ENCODE measurements at regions not wholly inside any gene's neighbourhood (a gene's known extent, or its start where the extent isn't known, plus 50 kb on each side); places are given as distances from the start of the nearest gene placed in this dataset.

DNA sequence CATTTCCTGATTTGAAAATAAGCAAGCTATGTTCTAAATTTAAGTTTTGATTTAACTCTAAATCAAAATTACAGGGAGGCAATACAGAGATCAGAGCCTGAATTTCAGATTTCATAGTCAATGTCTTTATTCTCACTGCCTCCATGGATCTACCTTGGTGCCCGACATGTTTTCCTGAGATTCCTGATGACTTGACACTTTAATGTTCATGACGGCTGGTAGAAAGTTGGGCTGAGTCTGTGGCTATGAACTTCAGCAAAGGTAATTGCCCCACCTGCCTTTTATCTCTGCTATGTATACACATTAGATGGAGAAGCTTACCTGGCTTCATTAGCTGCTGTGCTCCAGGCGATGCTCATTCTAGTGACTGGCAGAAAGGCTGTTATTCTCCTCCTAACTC lies 1390.5 kb upstream of the CELF4 start:
- Histone ChIP-seq H3K4me3 (ENCODE audit: control insufficient read depth in 1 of 7, extremely low read depth in 1 of 7, insufficient read depth in 4 of 7, low read depth in 2 of 7, low read length in 6 of 7) (no peak overlapping the region), H3K9me3 (ENCODE audit: control extremely low read depth in 1 of 5, control insufficient read depth in 4 of 5, insufficient read depth in 2 of 5, low read depth in 1 of 5, low read length in 4 of 5) (no peaks in the 10 kb centered on the region), H3K36me3 (ENCODE audit: control insufficient read depth in 4 of 4, insufficient read depth in 4 of 4, low read length in 3 of 4) (no peaks in the 10 kb centered on the region), H3K4me1 (ENCODE audit: control extremely low read depth in 1 of 4, control insufficient read depth in 4 of 4, insufficient read depth in 4 of 4, low read length in 3 of 4) (peaks cover 0 to 3% (median 0%) of the 10 kb centered on the region in 4 experiments), H3K27ac (ENCODE audit: insufficient read depth in 1 of 2, low read depth in 1 of 2, low read length in 2 of 2, poor library complexity in 1 of 2, severe bottlenecking in 2 of 2) (no peak overlapping the region), H3K27me3 (replicated peaks in 2 of 5; ENCODE audit: control insufficient read depth in 4 of 5, insufficient read depth in 5 of 5, low read length in 4 of 5) (no peaks in the 10 kb centered on the region)
- DNase-seq = no peak
- POLR2A ChIA-PET = no interaction called here
- WGBS (ENCODE audit: insufficient coverage) = 100% methylated on average over 3 of the region's 3 CpGs
- CTCF ChIA-PET = no interaction called here

DNA sequence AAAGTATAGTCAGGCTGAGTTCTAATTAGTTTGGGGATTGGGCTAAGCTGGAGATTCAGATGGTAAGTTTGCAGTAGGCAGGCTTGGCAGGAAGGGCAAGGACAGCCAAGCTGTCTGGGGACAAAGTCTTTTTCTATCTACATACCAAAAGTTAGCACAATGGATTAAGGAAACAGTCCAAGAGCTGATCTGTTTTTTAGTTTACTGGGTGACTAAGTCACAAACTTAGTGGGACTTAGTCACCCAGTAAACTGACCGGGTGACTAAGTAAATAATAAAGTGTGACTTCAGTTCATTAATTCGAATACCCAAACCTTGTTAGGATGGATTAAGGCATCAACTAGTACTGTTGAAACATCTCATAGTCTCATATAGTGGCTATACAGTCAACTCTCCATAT lies 1386.0 kb upstream of the CELF4 start:
- WGBS (ENCODE audit: insufficient coverage) = 100% methylated on average over 2 of the region's 2 CpGs
- H3K27me3 ChIP-seq (replicated peaks in 2 of 5; ENCODE audit: control insufficient read depth in 4 of 5, insufficient read depth in 5 of 5, low read length in 4 of 5) = no peaks in the 10 kb centered on the region
- DNase-seq = no peak
- peaks cover 0 to 2% (median 0%) of the 10 kb centered on the region in 5 experiments for H3K9me3 ChIP-seq (ENCODE audit: control extremely low read depth in 1 of 5, control insufficient read depth in 4 of 5, insufficient read depth in 2 of 5, low read depth in 1 of 5, low read length in 4 of 5)
- peaks cover 0 to 3% (median 0%) of the 10 kb centered on the region in 4 experiments for H3K4me1 ChIP-seq (ENCODE audit: control extremely low read depth in 1 of 4, control insufficient read depth in 4 of 4, insufficient read depth in 4 of 4, low read length in 3 of 4)
- H3K36me3 ChIP-seq (ENCODE audit: control insufficient read depth in 4 of 4, insufficient read depth in 4 of 4, low read length in 3 of 4) = no peaks in the 10 kb centered on the region
- ChIA-PET POLR2A (no interaction called here), CTCF (no interaction called here)
- H3K4me3 ChIP-seq (ENCODE audit: control insufficient read depth in 1 of 7, extremely low read depth in 1 of 7, insufficient read depth in 4 of 7, low read depth in 2 of 7, low read length in 6 of 7) = no peak overlapping the region
- H3K27ac ChIP-seq (ENCODE audit: insufficient read depth in 1 of 2, low read depth in 1 of 2, low read length in 2 of 2, poor library complexity in 1 of 2, severe bottlenecking in 2 of 2) = no peak overlapping the region

DNA sequence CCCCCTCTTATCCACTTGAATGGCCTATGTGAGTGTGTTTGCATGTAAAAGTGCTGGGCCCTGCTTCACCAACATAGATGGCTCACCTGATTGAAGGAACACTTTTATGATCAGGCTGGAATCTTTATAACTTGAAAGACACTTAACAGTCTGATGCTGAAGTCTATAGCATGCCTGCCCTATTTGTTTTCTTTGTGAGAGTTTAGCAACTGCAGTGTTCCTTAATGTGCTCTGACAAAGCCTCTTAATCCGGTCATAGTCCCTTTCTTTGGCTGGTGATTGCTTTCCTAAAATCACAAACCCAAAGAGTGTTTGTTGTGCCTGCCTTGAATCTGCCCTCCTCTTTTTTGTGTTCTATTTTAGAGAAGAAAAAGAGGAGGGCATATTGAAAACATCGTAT lies 1382.8 kb upstream of the CELF4 start:
- Histone ChIP-seq H3K27me3 (replicated peaks in 2 of 5; ENCODE audit: control insufficient read depth in 4 of 5, insufficient read depth in 5 of 5, low read length in 4 of 5) (no peaks in the 10 kb centered on the region), H3K27ac (ENCODE audit: insufficient read depth in 1 of 2, low read depth in 1 of 2, low read length in 2 of 2, poor library complexity in 1 of 2, severe bottlenecking in 2 of 2) (no peak overlapping the region), H3K4me1 (ENCODE audit: control extremely low read depth in 1 of 4, control insufficient read depth in 4 of 4, insufficient read depth in 4 of 4, low read length in 3 of 4) (no peaks in the 10 kb centered on the region), H3K4me3 (ENCODE audit: control insufficient read depth in 1 of 7, extremely low read depth in 1 of 7, insufficient read depth in 4 of 7, low read depth in 2 of 7, low read length in 6 of 7) (no peak overlapping the region), H3K36me3 (ENCODE audit: control insufficient read depth in 4 of 4, insufficient read depth in 4 of 4, low read length in 3 of 4) (no peaks in the 10 kb centered on the region), H3K9me3 (ENCODE audit: control extremely low read depth in 1 of 5, control insufficient read depth in 4 of 5, insufficient read depth in 2 of 5, low read depth in 1 of 5, low read length in 4 of 5) (peaks cover 0 to 6% (median 4%) of the 10 kb centered on the region in 5 experiments)
- no CpG with 5 or more reads among the region's 2 CpGs for WGBS (ENCODE audit: insufficient coverage)
- ChIA-PET CTCF (no interaction called here), POLR2A (interaction anchor here (0.6 kb wide), 1 partner anchor 626 kb away, joined by 5 read pairs; no protein-coding TSS in a partner anchor)
- no peak for DNase-seq

DNA sequence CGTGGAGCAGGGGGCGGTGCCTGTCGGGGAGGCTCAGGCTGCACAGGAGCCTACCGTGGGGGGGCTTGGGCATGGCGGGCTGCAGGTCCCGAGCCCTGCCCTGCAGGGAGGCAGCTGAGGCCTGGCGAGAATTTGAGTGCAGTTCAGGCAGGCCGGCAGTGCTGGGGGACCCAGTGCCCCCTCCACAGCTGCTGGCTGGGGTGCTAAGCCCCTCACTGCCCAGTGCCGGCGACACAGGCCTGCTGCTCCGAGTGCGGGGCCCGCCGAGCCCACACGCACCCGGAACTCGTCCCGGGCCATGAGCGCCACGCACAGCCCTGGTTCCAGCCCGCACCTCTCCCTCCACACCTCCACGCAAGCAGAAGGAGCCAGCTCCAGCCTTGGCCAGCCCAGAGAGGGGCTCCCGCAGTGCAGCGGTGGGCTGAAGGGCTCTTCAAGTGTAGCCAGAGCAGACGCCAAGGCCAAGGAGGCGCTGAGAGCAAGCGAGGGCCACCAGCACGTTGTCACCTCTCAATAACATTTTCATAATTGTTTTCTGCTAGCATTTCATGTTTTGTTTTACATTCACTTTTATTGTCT lies 1378.9 kb upstream of the CELF4 start:
- ChIA-PET CTCF (no interaction called here), POLR2A (no interaction called here)
- no peak for DNase-seq
- no peaks in the 10 kb centered on the region for H3K4me1 ChIP-seq (ENCODE audit: control extremely low read depth in 1 of 4, control insufficient read depth in 4 of 4, insufficient read depth in 4 of 4, low read length in 3 of 4)
- H3K27ac ChIP-seq (ENCODE audit: insufficient read depth in 1 of 2, low read depth in 1 of 2, low read length in 2 of 2, poor library complexity in 1 of 2, severe bottlenecking in 2 of 2) = no peak overlapping the region
- H3K27me3 ChIP-seq (replicated peaks in 2 of 5; ENCODE audit: control insufficient read depth in 4 of 5, insufficient read depth in 5 of 5, low read length in 4 of 5) = no peaks in the 10 kb centered on the region
- H3K9me3 ChIP-seq (ENCODE audit: control extremely low read depth in 1 of 5, control insufficient read depth in 4 of 5, insufficient read depth in 2 of 5, low read depth in 1 of 5, low read length in 4 of 5) = peaks cover 0 to 10% (median 6%) of the 10 kb centered on the region in 5 experiments
- no peaks in the 10 kb centered on the region for H3K36me3 ChIP-seq (ENCODE audit: control insufficient read depth in 4 of 4, insufficient read depth in 4 of 4, low read length in 3 of 4)
- H3K4me3 ChIP-seq (ENCODE audit: control insufficient read depth in 1 of 7, extremely low read depth in 1 of 7, insufficient read depth in 4 of 7, low read depth in 2 of 7, low read length in 6 of 7) = no peak overlapping the region
- 93% methylated on average over 14 of the region's 28 CpGs for WGBS (ENCODE audit: insufficient coverage)

DNA sequence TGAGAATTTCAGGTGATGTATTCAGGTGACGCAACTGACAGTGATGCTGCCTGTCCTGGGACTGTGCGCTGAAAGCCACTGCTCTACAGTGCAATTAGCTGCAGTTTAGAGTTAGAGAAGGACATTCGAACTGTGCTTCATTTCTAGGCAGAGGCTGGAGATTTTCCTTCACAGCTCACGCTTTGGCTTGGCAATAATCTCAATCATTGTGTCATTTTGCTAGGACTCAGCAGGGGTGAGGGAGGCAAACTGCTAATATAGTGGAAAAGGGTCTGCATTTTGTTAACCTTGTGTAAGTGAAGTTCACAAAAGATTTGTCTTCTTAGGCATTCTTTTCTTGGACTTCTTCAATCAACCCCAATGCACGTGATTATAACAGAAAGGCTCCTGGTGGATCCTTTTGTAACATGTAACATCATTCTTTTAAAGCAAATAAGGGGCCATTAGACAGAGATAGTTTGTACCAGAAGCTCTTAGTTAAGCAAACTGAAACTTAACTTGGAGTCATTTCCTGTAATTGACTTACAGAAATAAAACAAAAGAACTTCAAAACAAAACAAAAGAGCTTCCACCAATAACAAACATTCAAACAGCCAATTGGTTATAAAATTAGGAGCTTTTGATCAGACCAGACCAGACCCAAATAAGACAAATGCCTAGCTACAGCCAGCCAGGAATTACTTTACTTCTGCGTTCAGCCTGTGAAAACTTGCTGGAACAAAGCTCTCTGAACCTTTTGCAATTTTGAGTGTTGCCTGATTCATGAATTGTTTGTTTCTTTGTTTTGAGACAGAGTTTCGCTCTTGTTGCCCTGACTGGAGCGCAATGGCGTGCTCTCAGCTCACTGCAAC lies 1376.3 kb upstream of the CELF4 start:
- no peak for DNase-seq
- Histone ChIP-seq H3K27ac (ENCODE audit: insufficient read depth in 1 of 2, low read depth in 1 of 2, low read length in 2 of 2, poor library complexity in 1 of 2, severe bottlenecking in 2 of 2) (no peak overlapping the region), H3K4me3 (ENCODE audit: control insufficient read depth in 1 of 7, extremely low read depth in 1 of 7, insufficient read depth in 4 of 7, low read depth in 2 of 7, low read length in 6 of 7) (no peak overlapping the region), H3K4me1 (ENCODE audit: control extremely low read depth in 1 of 4, control insufficient read depth in 4 of 4, insufficient read depth in 4 of 4, low read length in 3 of 4) (no peaks in the 10 kb centered on the region), H3K27me3 (replicated peaks in 2 of 5; ENCODE audit: control insufficient read depth in 4 of 5, insufficient read depth in 5 of 5, low read length in 4 of 5) (no peaks in the 10 kb centered on the region), H3K36me3 (ENCODE audit: control insufficient read depth in 4 of 4, insufficient read depth in 4 of 4, low read length in 3 of 4) (no peaks in the 10 kb centered on the region), H3K9me3 (ENCODE audit: control extremely low read depth in 1 of 5, control insufficient read depth in 4 of 5, insufficient read depth in 2 of 5, low read depth in 1 of 5, low read length in 4 of 5) (peaks cover 0 to 8% (median 6%) of the 10 kb centered on the region in 5 experiments)
- ChIA-PET CTCF (interaction anchor here (1.1 kb wide), 1 partner anchor 87 kb away, joined by 3 read pairs; no protein-coding TSS in a partner anchor), POLR2A (no interaction called here)
- 87% methylated on average over 7 of the region's 9 CpGs for WGBS (ENCODE audit: insufficient coverage)

- Histone ChIP-seq H3K4me3 (ENCODE audit: control insufficient read depth in 1 of 7, extremely low read depth in 1 of 7, insufficient read depth in 4 of 7, low read depth in 2 of 7, low read length in 6 of 7) (no peak overlapping the region), H3K27ac (ENCODE audit: insufficient read depth in 1 of 2, low read depth in 1 of 2, low read length in 2 of 2, poor library complexity in 1 of 2, severe bottlenecking in 2 of 2) (peak overlapping the region in 1 of 2 experiments; percentile 59), H3K4me1 (ENCODE audit: control extremely low read depth in 1 of 4, control insufficient read depth in 4 of 4, insufficient read depth in 4 of 4, low read length in 3 of 4) (no peaks in the 10 kb centered on the region), H3K36me3 (ENCODE audit: control insufficient read depth in 4 of 4, insufficient read depth in 4 of 4, low read length in 3 of 4) (no peaks in the 10 kb centered on the region), H3K9me3 (ENCODE audit: control extremely low read depth in 1 of 5, control insufficient read depth in 4 of 5, insufficient read depth in 2 of 5, low read depth in 1 of 5, low read length in 4 of 5) (peaks cover 0 to 6% (median 4%) of the 10 kb centered on the region in 5 experiments), H3K27me3 (replicated peaks in 2 of 5; ENCODE audit: control insufficient read depth in 4 of 5, insufficient read depth in 5 of 5, low read length in 4 of 5) (no peaks in the 10 kb centered on the region)
- DNase-seq = peak; percentile 72 to 93 (median 91)
- WGBS (ENCODE audit: insufficient coverage) = 90% methylated on average over 12 of the region's 13 CpGs
- POLR2A ChIA-PET = no interaction called here
- CTCF ChIA-PET = interaction anchor here (1.1 kb wide), 1 partner anchor 86 kb away, joined by 3 read pairs; no protein-coding TSS in a partner anchor
These were observed 1375.4 kb upstream of the CELF4 start for GRCh38 chr18:38940863-38941531.

DNA sequence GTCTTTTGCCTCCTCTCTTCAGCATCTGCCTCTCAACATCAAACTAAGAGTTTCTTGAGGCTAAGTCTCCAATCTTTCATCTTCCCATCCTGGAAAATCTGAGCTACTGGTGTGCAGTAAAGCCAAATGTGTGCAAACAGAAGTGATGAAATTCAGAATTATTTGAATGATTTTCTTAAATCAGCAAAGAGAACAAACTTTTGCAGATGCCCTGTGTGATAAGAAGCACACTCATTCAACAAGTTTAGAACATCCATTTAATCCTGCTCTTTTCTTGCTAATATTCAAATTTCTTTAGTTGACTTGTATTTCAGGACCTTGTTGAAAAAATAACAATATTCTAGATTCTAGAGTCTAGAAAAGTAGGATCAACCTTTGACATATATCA lies 1374.9 kb upstream of the CELF4 start:
- POLR2A ChIA-PET = no interaction called here
- no peaks in the 10 kb centered on the region for H3K36me3 ChIP-seq (ENCODE audit: control insufficient read depth in 4 of 4, insufficient read depth in 4 of 4, low read length in 3 of 4)

More for the DNA sequence above, 1374.9 kb upstream of the CELF4 start:
- DNase-seq = no peak
- Histone ChIP-seq H3K27ac (ENCODE audit: insufficient read depth in 1 of 2, low read depth in 1 of 2, low read length in 2 of 2, poor library complexity in 1 of 2, severe bottlenecking in 2 of 2) (peak overlapping the region in 1 of 2 experiments; percentile 36), H3K9me3 (ENCODE audit: control extremely low read depth in 1 of 5, control insufficient read depth in 4 of 5, insufficient read depth in 2 of 5, low read depth in 1 of 5, low read length in 4 of 5) (peaks cover 0 to 6% (median 4%) of the 10 kb centered on the region in 5 experiments), H3K4me3 (ENCODE audit: control insufficient read depth in 1 of 7, extremely low read depth in 1 of 7, insufficient read depth in 4 of 7, low read depth in 2 of 7, low read length in 6 of 7) (no peak overlapping the region), H3K4me1 (ENCODE audit: control extremely low read depth in 1 of 4, control insufficient read depth in 4 of 4, insufficient read depth in 4 of 4, low read length in 3 of 4) (no peaks in the 10 kb centered on the region), H3K27me3 (replicated peaks in 2 of 5; ENCODE audit: control insufficient read depth in 4 of 5, insufficient read depth in 5 of 5, low read length in 4 of 5) (no peaks in the 10 kb centered on the region)
- CTCF ChIA-PET = no interaction called here
